GM23248 (cell line): ENCODE measurements at regions not wholly inside any gene's neighbourhood (a gene's known extent, or its start where the extent isn't known, plus 50 kb on each side); places are given as distances from the start of the nearest gene placed in this dataset.

Source experiments
- DNase-seq: peaks from one replicate; pipeline ENCODE4 v3.0.0-alpha.2; 2015
- H2AFZ ChIP-seq: fragments of 200-600 bp; sonication (generic); 2 replicates; pipeline ENCODE4 v1.6.1; 2016; ENCODE audit warnings: antibody characterized with exemption
- H3F3A ChIP-seq: fragments of 200-600 bp; sonication (generic); 2 replicates; pipeline ENCODE4 v1.6.1; 2016; ENCODE audit warnings: mild to moderate bottlenecking, antibody characterized with exemption, mixed run types; ENCODE audit not compliant: insufficient read depth
- H3K27ac ChIP-seq: fragments of 200-600 bp; sonication (generic); 2 replicates; pipeline ENCODE4 v1.5.1; 2016; ENCODE audit warnings: mild to moderate bottlenecking
- H3K27me3 ChIP-seq: fragments of 200-600 bp; sonication (generic); replicated peaks from 2 replicates; pipeline ENCODE4 v1.6.1; 2016; ENCODE audit warnings: mild to moderate bottlenecking; ENCODE audit not compliant: insufficient read depth
- H3K36me3 ChIP-seq: fragments of 200-600 bp; sonication (generic); 2 replicates; pipeline ENCODE4 v1.6.1; 2016; ENCODE audit warnings: low read depth, mild to moderate bottlenecking
- H3K4me1 ChIP-seq: fragments of 200-600 bp; sonication (generic); 2 replicates; pipeline ENCODE4 v1.6.1; 2016; ENCODE audit warnings: mild to moderate bottlenecking; ENCODE audit not compliant: insufficient read depth
- H3K4me2 ChIP-seq: fragments of 200-600 bp; sonication (generic); one replicate; pipeline ENCODE4 v1.6.1; 2016; ENCODE audit warnings: mild to moderate bottlenecking; ENCODE audit not compliant: unreplicated experiment
- H3K4me3 ChIP-seq: fragments of 200-600 bp; sonication (generic); 2 replicates; pipeline ENCODE4 v1.5.1; 2016; ENCODE audit warnings: mild to moderate bottlenecking
- H3K79me2 ChIP-seq: fragments of 200-600 bp; sonication (generic); 2 replicates; pipeline ENCODE4 v1.6.1; 2016; ENCODE audit warnings: mild to moderate bottlenecking; ENCODE audit not compliant: insufficient read depth
- H3K9ac ChIP-seq: fragments of 200-600 bp; sonication (generic); 2 replicates; pipeline ENCODE4 v1.6.1; 2016; ENCODE audit warnings: mild to moderate bottlenecking
- H3K9me2 ChIP-seq: fragments of 200-600 bp; sonication (generic); 2 replicates; pipeline ENCODE4 v1.6.1; 2016; ENCODE audit warnings: mixed run types, mild to moderate bottlenecking, moderate library complexity; ENCODE audit not compliant: insufficient read depth
- H3K9me3 ChIP-seq: fragments of 200-600 bp; sonication (generic); one replicate; pipeline ENCODE4 v1.6.1; 2017; ENCODE audit warnings: low read depth
- H4K20me1 ChIP-seq: fragments of 200-600 bp; sonication (generic); 2 replicates; pipeline ENCODE4 v1.6.0; 2016; ENCODE audit not compliant: insufficient read depth
- EZH2 ChIP-seq: fragments of 200-600 bp; sonication (generic); IDR thresholded peaks from 2 replicates; pipeline ENCODE4 v1.6.1; 2018; ENCODE audit warnings: antibody characterized with exemption, mild to moderate bottlenecking; ENCODE audit not compliant: insufficient read depth, poor library complexity, severe bottlenecking
- EZH2phosphoT487 ChIP-seq: fragments of 200-600 bp; sonication (generic); IDR thresholded peaks from 2 replicates; pipeline ENCODE4 v1.6.1; 2018; ENCODE audit warnings: antibody characterized with exemption, moderate library complexity, mild to moderate bottlenecking, low read depth; ENCODE audit not compliant: insufficient read depth
- WGBS, 2 experiments: methylation state at CpG; one replicate each; pipeline ENCODE4 v1.1.6; 2015 to 2017; ENCODE audit warnings: low lambda C conversion rate in 2 of 2, low coverage in 1 of 2; ENCODE audit errors: missing lambda C conversion rate in 2 of 2; 5-methylcytosine and 5-hydroxymethylcytosine counted together
- in situ Hi-C: fragments of 300-500 bp; cut with MboI; formaldehyde crosslinking; loops from 2 replicates; pipeline ENCODE4 v1.15.0; 2020

- TF ChIP-seq EZH2 = no peak
- no peak for TF ChIP-seq EZH2phosphoT487
- no peaks in the 10 kb centered on the region for H3K4me1 ChIP-seq
- 41% methylated on average over 15 to 16 of the region's 16 CpGs for WGBS, 2 experiments
- H3K4me2 ChIP-seq = no peak overlapping the region
- H3K27ac ChIP-seq = no peak overlapping the region
- no peak overlapping the region for H2AFZ ChIP-seq
- DNase-seq = no peak
- H3K36me3 ChIP-seq = no peaks in the 10 kb centered on the region
- no peaks in the 10 kb centered on the region for H3K9me2 ChIP-seq
- H3K9ac ChIP-seq = no peak overlapping the region
- no peaks in the 10 kb centered on the region for H3F3A ChIP-seq
- in situ Hi-C loops = no loop called here
- H3K79me2 ChIP-seq = no peaks in the 10 kb centered on the region
- no peaks in the 10 kb centered on the region; the same call in 1 of the 2 replicates for H3K27me3 ChIP-seq
- no peak overlapping the region for H3K4me3 ChIP-seq
- H4K20me1 ChIP-seq = no peaks in the 10 kb centered on the region
- H3K9me3 ChIP-seq = no peaks in the 10 kb centered on the region
These were observed 211.6 kb upstream of the POU3F1 start for GRCh38 chr1:38258085-38258627.

DNA sequence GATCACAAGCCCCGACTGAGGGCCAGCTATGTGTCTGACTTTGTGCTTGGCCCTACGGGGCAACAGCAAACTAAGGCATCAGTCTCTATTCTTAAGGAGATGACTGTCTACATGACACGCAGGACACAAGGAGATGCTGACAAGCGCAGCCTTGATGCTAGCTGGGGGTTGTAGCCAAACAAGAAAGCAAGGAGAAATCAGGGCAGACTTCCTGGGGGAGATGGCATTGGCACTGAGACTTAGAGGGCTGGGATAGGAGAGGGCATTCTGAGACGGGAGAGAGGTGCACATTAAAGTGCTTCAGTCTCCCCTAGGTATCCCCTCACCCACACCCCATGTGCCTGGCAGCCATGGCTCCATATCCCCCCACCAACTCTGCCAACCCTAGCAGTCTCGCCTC lies 210.8 kb upstream of the POU3F1 start:
- Histone ChIP-seq H3K4me2 (no peak overlapping the region), H3K27ac (no peak overlapping the region), H3K4me1 (no peaks in the 10 kb centered on the region), H4K20me1 (no peaks in the 10 kb centered on the region), H3K9me2 (no peaks in the 10 kb centered on the region), H3K36me3 (no peaks in the 10 kb centered on the region), H2AFZ (no peak overlapping the region), H3F3A (no peaks in the 10 kb centered on the region), H3K4me3 (no peak overlapping the region), H3K79me2 (no peaks in the 10 kb centered on the region), H3K27me3 (no peaks in the 10 kb centered on the region; the same call in 1 of the 2 replicates), H3K9ac (no peak overlapping the region), H3K9me3 (no peaks in the 10 kb centered on the region)
- TF ChIP-seq EZH2phosphoT487 (no peak), EZH2 (no peak)
- WGBS, 2 experiments = 16 to 17% methylated on average over 6 of the region's 6 CpGs
- DNase-seq = no peak
- in situ Hi-C loops = no loop called here

DNA sequence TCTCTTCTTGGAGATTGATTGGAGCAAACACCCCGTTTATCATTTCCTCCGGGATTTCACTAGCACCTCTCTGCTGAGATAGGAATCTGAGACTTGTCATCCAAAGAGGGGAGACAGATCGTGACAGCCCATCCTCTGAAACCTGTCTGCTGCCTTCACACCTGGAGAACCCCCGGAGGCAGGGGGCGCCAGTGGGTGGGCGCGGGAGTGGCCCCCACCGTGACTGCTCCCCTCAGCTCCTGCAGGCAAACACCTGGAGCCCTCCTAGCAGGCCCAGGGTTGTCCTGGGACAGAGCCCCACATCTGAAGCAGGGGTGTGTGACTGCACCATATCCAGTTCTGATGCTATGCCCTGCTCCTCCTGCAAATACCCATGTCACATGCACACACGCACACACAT lies 209.5 kb upstream of the POU3F1 start:
- Histone ChIP-seq H4K20me1 (no peaks in the 10 kb centered on the region), H3K4me1 (no peaks in the 10 kb centered on the region), H3K27me3 (no peaks in the 10 kb centered on the region; the same call in 1 of the 2 replicates)

GRCh38 chr1:38253314-38253713 lies 206.7 kb upstream of the POU3F1 start:
- H3F3A ChIP-seq = no peaks in the 10 kb centered on the region
- WGBS, 2 experiments = 16 to 22% methylated on average over 2 of the region's 2 CpGs
- H3K27me3 ChIP-seq = peaks cover 9% of the 10 kb centered on the region; the same call in 1 of the 2 replicates
- no peaks in the 10 kb centered on the region for H3K36me3 ChIP-seq
- H3K79me2 ChIP-seq = no peaks in the 10 kb centered on the region
- in situ Hi-C loops = no loop called here
- TF ChIP-seq EZH2phosphoT487 (no peak), EZH2 (no peak)
- H3K9me3 ChIP-seq = no peaks in the 10 kb centered on the region
- DNase-seq = no peak
- H3K9me2 ChIP-seq = no peaks in the 10 kb centered on the region
- no peak overlapping the region for H3K9ac ChIP-seq
- no peaks in the 10 kb centered on the region for H4K20me1 ChIP-seq
- H3K4me3 ChIP-seq = no peak overlapping the region
- H3K27ac ChIP-seq = no peak overlapping the region
- H2AFZ ChIP-seq = no peak overlapping the region
- no peak overlapping the region for H3K4me2 ChIP-seq
- no peaks in the 10 kb centered on the region for H3K4me1 ChIP-seq

More for the DNA sequence above, 209.5 kb upstream of the POU3F1 start:
- TF ChIP-seq EZH2phosphoT487 (no peak), EZH2 (no peak)
- DNase-seq = no peak
- Histone ChIP-seq H3K79me2 (no peaks in the 10 kb centered on the region), H3K4me3 (no peak overlapping the region), H3K9me2 (no peaks in the 10 kb centered on the region), H3F3A (no peaks in the 10 kb centered on the region), H2AFZ (no peak overlapping the region), H3K9ac (no peak overlapping the region), H3K9me3 (no peaks in the 10 kb centered on the region), H3K4me2 (no peak overlapping the region), H3K27ac (no peak overlapping the region), H3K36me3 (no peaks in the 10 kb centered on the region)
- WGBS, 2 experiments = 2 to 9% methylated on average over 9 of the region's 9 CpGs
- in situ Hi-C loops = no loop called here

- Histone ChIP-seq H3K4me3 (no peak overlapping the region), H3K79me2 (no peaks in the 10 kb centered on the region), H2AFZ (no peak overlapping the region), H3K4me2 (no peak overlapping the region), H3K9me3 (no peaks in the 10 kb centered on the region), H4K20me1 (no peaks in the 10 kb centered on the region), H3K9ac (no peak overlapping the region), H3K36me3 (no peaks in the 10 kb centered on the region), H3K27ac (no peak overlapping the region), H3K27me3 (peaks cover 17% of the 10 kb centered on the region; the same call in 1 of the 2 replicates), H3F3A (no peaks in the 10 kb centered on the region), H3K9me2 (no peaks in the 10 kb centered on the region), H3K4me1 (no peaks in the 10 kb centered on the region)
- no peak for TF ChIP-seq EZH2
- TF ChIP-seq EZH2phosphoT487 = no peak
- WGBS, 2 experiments = 26 to 39% methylated on average over 3 of the region's 3 CpGs
- DNase-seq = no peak
- in situ Hi-C loops = no loop called here
These were observed 203.8 kb upstream of the POU3F1 start for GRCh38 chr1:38250356-38250755.
